Lung (tissue), 11 donors: ENCODE measurements at regions not wholly inside any gene's neighbourhood (a gene's known extent, or its start where the extent isn't known, plus 50 kb on each side); places are given as distances from the start of the nearest gene placed in this dataset.

Source experiments
- ATAC-seq: fragments of 200-7000 bp; cut with Tn5 transposase; one replicate; pipeline ENCODE4 v1.9.1; 2020; ENCODE audit warnings: moderate number of reproducible peaks; ENCODE audit not compliant: insufficient read depth, low FRiP score
- DNase-seq, 3 donors: peaks; one replicate each; pipeline ENCODE4 v3.0.0-alpha.2; 2013 to 2017
- H3K27ac ChIP-seq, 2 donors: one replicate each; pipeline ENCODE4 v1.5.1; 2013; ENCODE audit warnings: mild to moderate bottlenecking in 2 of 2, moderate library complexity in 2 of 2, control low read depth in 1 of 2, inconsistent platforms in 1 of 2, low read depth in 1 of 2, low read length in 1 of 2
- H3K27me3 ChIP-seq, 3 donors: one replicate each; pipeline ENCODE4 v1.5.1; 2013; ENCODE audit warnings: low read length in 2 of 3; ENCODE audit not compliant: control insufficient read depth in 3 of 3, insufficient read depth in 3 of 3
- H3K36me3 ChIP-seq, 4 donors: one replicate each; pipeline ENCODE4 v1.5.1; 2013; ENCODE audit warnings: low read length in 4 of 4, mild to moderate bottlenecking in 1 of 4, moderate library complexity in 1 of 4; ENCODE audit not compliant: control insufficient read depth in 4 of 4, insufficient read depth in 4 of 4
- H3K4me1 ChIP-seq, 5 donors: one replicate each; pipeline ENCODE4 v1.5.1; 2013; ENCODE audit warnings: low read length in 5 of 5, mild to moderate bottlenecking in 2 of 5, moderate library complexity in 1 of 5; ENCODE audit not compliant: control insufficient read depth in 5 of 5, insufficient read depth in 5 of 5
- H3K4me3 ChIP-seq: one replicate; pipeline ENCODE4 v1.5.1; 2013; ENCODE audit warnings: mild to moderate bottlenecking, control low read depth, moderate library complexity
- H3K9ac ChIP-seq, 2 donors: one replicate each; pipeline ENCODE4 v1.5.1; 2013; ENCODE audit warnings: low read length in 2 of 2, control low read depth in 1 of 2; ENCODE audit not compliant: insufficient read depth in 1 of 2
- H3K9me3 ChIP-seq, 4 donors: one replicate each; pipeline ENCODE4 v1.5.1; 2013; ENCODE audit warnings: low read length in 3 of 4, mild to moderate bottlenecking in 1 of 4, moderate library complexity in 1 of 4; ENCODE audit not compliant: control insufficient read depth in 4 of 4, insufficient read depth in 3 of 4
- WGBS, 2 donors: extraction: QIAGEN DNeasy Blood & Tissue Kit; methylation state at CpG; one replicate each; pipeline ENCODE4 v1.1.7; 2013; 5-methylcytosine and 5-hydroxymethylcytosine counted together
- TF ChIP-seq, protein P1 (sequence below): IDR thresholded peaks from 2 replicates; pipeline ENCODE4 v1.5.1; 2012; ENCODE audit warnings: mild to moderate bottlenecking; ENCODE audit errors: control extremely low read depth, extremely low read depth
- donor health status: control.
- donor health status: control.
- donor health status: Bipolar disorder and iron deficiency.
- donor health status: healthy.
- donor health status: DM: yes; HTN: yes; CAD: no.

DNA sequence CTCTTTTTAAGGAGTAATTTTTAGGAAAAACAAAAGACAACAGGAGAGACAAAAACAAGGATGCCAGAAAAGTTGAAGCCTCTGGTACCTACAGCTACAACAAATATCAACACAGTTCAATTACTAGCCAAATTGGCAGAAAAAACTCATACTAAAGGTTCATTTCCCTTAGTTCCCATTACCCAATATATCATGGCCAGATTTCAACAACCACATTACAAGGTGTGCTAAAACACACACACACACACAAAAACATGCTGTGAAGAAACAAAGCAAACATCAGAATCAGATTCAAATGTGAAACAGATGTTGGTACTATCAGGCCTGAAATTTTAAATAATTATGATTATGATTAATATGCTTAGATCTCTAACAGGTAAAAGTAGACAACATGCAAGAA, 272.7 kb upstream of the CLEC14A start:
- no peak for DNase-seq
- Histone ChIP-seq H3K36me3 (no peaks in the 10 kb centered on the region), H3K4me3 (no peak overlapping the region), H3K9me3 (no peaks in the 10 kb centered on the region), H3K27me3 (no peaks in the 10 kb centered on the region), H3K4me1 (no peaks in the 10 kb centered on the region), H3K27ac (no peak overlapping the region), H3K9ac (no peak overlapping the region)
- no peak for ATAC-seq
- TF ChIP-seq, protein P1, sequence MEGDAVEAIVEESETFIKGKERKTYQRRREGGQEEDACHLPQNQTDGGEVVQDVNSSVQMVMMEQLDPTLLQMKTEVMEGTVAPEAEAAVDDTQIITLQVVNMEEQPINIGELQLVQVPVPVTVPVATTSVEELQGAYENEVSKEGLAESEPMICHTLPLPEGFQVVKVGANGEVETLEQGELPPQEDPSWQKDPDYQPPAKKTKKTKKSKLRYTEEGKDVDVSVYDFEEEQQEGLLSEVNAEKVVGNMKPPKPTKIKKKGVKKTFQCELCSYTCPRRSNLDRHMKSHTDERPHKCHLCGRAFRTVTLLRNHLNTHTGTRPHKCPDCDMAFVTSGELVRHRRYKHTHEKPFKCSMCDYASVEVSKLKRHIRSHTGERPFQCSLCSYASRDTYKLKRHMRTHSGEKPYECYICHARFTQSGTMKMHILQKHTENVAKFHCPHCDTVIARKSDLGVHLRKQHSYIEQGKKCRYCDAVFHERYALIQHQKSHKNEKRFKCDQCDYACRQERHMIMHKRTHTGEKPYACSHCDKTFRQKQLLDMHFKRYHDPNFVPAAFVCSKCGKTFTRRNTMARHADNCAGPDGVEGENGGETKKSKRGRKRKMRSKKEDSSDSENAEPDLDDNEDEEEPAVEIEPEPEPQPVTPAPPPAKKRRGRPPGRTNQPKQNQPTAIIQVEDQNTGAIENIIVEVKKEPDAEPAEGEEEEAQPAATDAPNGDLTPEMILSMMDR: no peak

DNA sequence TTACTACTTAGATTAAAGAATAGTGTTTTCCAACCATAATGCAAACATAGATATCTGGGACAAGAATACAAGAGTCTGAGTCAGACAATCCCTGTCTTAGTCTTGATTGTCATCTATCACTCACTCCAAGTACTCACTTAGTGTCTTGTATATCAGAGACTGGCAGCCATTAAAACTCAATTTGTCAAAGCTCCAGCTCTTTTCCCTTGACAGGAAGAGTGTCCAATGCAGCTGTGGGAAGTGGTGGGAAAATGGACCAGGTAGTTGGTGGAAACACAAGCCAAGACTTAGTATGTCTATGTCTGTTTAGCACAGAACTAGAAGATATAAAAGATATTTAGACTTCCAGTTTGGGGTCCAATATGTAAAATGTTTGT, 271.6 kb upstream of the CLEC14A start:
- no peaks in the 10 kb centered on the region for H3K9me3 ChIP-seq
- ATAC-seq (no peak), DNase-seq (no peak)
- no peaks in the 10 kb centered on the region for H3K27me3 ChIP-seq
- TF ChIP-seq, protein P1: no peak
- no peaks in the 10 kb centered on the region for H3K4me1 ChIP-seq
- H3K4me3 ChIP-seq: no peak overlapping the region
- H3K27ac ChIP-seq: no peak overlapping the region
- no peak overlapping the region for H3K9ac ChIP-seq
- no peaks in the 10 kb centered on the region for H3K36me3 ChIP-seq

DNA sequence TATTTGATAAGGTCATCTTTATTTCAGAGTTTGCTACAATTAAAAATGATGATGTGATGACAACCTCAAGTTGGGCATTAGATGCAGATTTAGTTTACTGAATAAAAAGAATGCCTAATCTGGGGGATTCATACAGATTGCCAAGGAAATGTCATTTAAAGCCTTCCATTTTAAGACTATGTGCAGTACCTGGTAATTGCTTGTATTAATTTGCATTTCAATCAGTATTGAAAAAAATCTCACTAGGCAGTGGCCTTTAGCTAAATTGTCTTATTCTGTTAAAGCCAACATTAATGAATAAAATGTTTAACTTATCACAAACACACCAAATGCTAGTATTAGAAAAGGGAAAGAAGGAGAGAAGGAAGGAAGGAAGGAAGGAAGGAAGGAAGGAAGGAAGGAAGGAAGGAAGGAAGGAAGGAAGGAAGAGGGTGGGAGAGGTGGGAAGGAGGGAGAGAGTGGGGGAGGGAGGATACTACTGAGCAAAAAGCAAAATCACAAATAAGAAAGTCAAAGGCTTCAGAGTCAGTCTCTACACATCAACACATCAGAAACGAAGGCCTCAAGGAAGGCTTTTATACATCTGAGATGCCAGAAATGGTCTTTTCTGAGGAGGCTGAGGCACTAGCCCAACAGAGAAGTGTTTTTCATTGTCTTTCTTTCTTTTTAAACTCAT, 271.1 kb upstream of the CLEC14A start:
- Histone ChIP-seq H3K36me3 (no peaks in the 10 kb centered on the region), H3K4me3 (no peak overlapping the region), H3K27me3 (no peaks in the 10 kb centered on the region), H3K4me1 (no peaks in the 10 kb centered on the region), H3K9ac (no peak overlapping the region), H3K9me3 (no peaks in the 10 kb centered on the region), H3K27ac (no peak overlapping the region)
- TF ChIP-seq, protein P1: no peak
- ATAC-seq: no peak
- DNase-seq: no peak
- 87 to 90% methylated on average over 1 of the region's 1 CpG for WGBS, 2 donors
